ENCODE measurements at regions not wholly inside any gene's neighbourhood (a gene's known extent, or its start where the extent isn't known, plus 50 kb on each side); places are given as distances from the start of the nearest gene placed in this dataset.

DNA sequence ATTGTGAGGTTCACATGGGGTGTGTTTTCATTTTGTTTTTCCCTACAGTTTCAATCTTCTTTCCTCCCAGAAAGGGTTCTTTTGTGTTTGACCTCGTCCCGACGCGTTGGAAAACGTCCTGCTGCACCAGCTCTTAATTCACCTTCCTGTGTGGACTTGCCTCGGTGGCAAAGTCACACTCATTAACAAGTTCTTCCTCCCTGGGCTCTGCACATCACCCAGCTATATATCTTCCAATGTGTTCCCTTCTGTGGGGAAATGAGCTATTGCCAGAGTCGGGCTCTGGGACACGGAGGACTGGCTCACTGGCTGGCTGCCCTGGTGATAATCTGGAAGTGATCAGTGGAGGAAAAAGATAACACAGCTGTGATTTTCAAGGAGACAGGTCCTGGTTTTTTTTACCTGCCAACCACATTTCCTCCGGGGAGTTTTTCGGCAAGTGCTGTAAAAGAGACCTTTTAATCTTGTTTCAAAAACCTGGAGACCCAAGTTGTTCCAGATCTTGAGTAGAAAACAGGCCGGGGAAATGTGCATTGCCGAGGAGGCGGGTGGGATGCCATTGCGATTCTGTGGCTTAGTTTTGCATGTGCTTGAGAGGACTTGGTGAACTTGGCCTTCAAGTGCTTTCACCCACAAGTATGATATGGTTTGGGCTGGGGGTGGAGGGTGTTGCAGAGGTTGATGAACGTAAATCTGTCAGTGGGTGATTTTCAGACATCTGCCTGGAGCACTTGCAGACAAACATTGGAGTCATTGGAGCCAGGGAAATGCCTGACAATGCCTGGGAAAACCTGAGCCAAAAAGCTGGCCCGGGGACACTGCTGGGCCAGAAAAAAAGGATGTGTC is 96.5 kb upstream of the CREB5 start:
- TF ChIP-seq, protein P1, sequence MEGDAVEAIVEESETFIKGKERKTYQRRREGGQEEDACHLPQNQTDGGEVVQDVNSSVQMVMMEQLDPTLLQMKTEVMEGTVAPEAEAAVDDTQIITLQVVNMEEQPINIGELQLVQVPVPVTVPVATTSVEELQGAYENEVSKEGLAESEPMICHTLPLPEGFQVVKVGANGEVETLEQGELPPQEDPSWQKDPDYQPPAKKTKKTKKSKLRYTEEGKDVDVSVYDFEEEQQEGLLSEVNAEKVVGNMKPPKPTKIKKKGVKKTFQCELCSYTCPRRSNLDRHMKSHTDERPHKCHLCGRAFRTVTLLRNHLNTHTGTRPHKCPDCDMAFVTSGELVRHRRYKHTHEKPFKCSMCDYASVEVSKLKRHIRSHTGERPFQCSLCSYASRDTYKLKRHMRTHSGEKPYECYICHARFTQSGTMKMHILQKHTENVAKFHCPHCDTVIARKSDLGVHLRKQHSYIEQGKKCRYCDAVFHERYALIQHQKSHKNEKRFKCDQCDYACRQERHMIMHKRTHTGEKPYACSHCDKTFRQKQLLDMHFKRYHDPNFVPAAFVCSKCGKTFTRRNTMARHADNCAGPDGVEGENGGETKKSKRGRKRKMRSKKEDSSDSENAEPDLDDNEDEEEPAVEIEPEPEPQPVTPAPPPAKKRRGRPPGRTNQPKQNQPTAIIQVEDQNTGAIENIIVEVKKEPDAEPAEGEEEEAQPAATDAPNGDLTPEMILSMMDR (conservative IDR thresholded peaks at IDR 0.05), result no peak
- TF ChIP-seq ZFX (IDR thresholded peaks at IDR 0.05), result no peak

Data from C4-2B (cell line).